MM.1S (cell line): ENCODE measurements at regions not wholly inside any gene's neighbourhood (a gene's known extent, or its start where the extent isn't known, plus 50 kb on each side); places are given as distances from the start of the nearest gene placed in this dataset.

Experiments
- CTCF ChIP-seq: fragments of 300-600 bp; sonication (generic); IDR thresholded peaks from 2 replicates; pipeline ENCODE4 v1.5.1; 2016; ENCODE audit warnings: antibody characterized with exemption, low read length, mixed read lengths
- EZH2 ChIP-seq: fragments of 300-600 bp; sonication (generic); optimal IDR thresholded peaks from 2 replicates; pipeline ENCODE3; 2017; ENCODE audit warnings: low read depth, mild to moderate bottlenecking, antibody characterized with exemption, low read length, mixed read lengths
- EZH2phosphoT487 ChIP-seq: fragments of 300-600 bp; sonication (generic); IDR thresholded peaks from 2 replicates; pipeline ENCODE4 v1.6.1; 2018; ENCODE audit warnings: antibody characterized with exemption, low read length

DNA sequence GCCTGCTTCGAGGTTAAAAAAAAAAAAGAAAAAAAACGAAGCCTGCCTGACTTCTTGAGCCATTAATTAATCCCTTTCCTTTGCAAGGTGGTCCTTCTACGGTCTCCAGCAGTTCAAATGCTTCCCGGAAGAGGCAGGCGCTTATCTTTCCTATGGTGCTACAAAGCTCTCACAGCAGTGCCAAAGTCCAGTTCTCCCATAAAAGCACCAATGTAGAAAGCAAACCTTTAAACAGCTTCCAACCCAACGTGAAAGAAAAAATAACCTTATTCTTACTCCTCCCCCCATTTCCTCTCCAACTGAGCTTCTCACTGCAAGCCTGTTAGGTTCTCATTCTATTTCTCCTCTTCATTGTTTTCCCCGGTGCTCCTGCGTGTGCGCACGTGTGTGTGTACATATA, 317.4 kb upstream of the SOX11 start:
- TF ChIP-seq CTCF (no peak), EZH2phosphoT487 (no peak), EZH2 (no peak)
